ENCODE measurements at regions not wholly inside any gene's neighbourhood (a gene's known extent, or its start where the extent isn't known, plus 50 kb on each side); places are given as distances from the start of the nearest gene placed in this dataset.

GRCh38 chr1:10934150-10934818, 78.2 kb upstream of the TARDBP start:
- 79% methylated on average over 10 of the region's 12 CpGs for WGBS (ENCODE audit: insufficient coverage)
- H3K36me3 ChIP-seq (ENCODE audit: control insufficient read depth in 2 of 2, extremely low read depth in 1 of 2, insufficient read depth in 1 of 2, low read length in 1 of 2), result no peaks in the 10 kb centered on the region
- H3K9me3 ChIP-seq, result no peaks in the 10 kb centered on the region
- Mint-ChIP-seq H3K27me3 (no peaks in the 10 kb centered on the region), H3K36me3 (no peaks in the 10 kb centered on the region), H3K4me3 (no peak overlapping the region), H3K4me1 (peaks cover 17 to 29% (median 27%) of the 10 kb centered on the region in 3 donors), H3K9me3 (no peaks in the 10 kb centered on the region), H3K27ac (no peak overlapping the region)
- H3K4me3 ChIP-seq (ENCODE audit: control insufficient read depth in 1 of 2, extremely low read depth in 1 of 2, low read length in 1 of 2), result no peak overlapping the region
- no peak overlapping the region for H3K27ac ChIP-seq (ENCODE audit: low read length)
- ATAC-seq (replicated peaks in 1 of 4) (no peak), DNase-seq (no peak)
- ChIA-PET CTCF (no interaction called here), POLR2A (no interaction called here)
- H3K4me1 ChIP-seq (ENCODE audit: control insufficient read depth in 1 of 2, extremely low read depth in 1 of 2, insufficient read depth in 2 of 2, low read length in 2 of 2), result peaks cover under 1 to 37% of the 10 kb centered on the region in 2 experiments
- H3K27me3 ChIP-seq (replicated peaks in 1 of 2; ENCODE audit: control insufficient read depth in 2 of 2, extremely low read depth in 1 of 2, insufficient read depth in 2 of 2, low read length in 1 of 2), result peaks cover 0 to 23% of the 10 kb centered on the region in 2 experiments

- Mint-ChIP-seq H3K27me3 (peaks cover 0 to 3% of the 10 kb centered on the region in 2 donors), H3K36me3 (no peaks in the 10 kb centered on the region), H3K9me3 (no peaks in the 10 kb centered on the region), H3K4me1 (peaks cover 26 to 38% (median 36%) of the 10 kb centered on the region in 3 donors), H3K4me3 (no peak overlapping the region), H3K27ac (no peak overlapping the region)
- ChIA-PET CTCF (no interaction called here), POLR2A (no interaction called here)
- no peaks in the 10 kb centered on the region for H3K9me3 ChIP-seq
- no peaks in the 10 kb centered on the region for H3K36me3 ChIP-seq (ENCODE audit: control insufficient read depth in 2 of 2, extremely low read depth in 1 of 2, insufficient read depth in 1 of 2, low read length in 1 of 2)
- peaks cover 0 to 24% of the 10 kb centered on the region in 2 experiments for H3K27me3 ChIP-seq (replicated peaks in 1 of 2; ENCODE audit: control insufficient read depth in 2 of 2, extremely low read depth in 1 of 2, insufficient read depth in 2 of 2, low read length in 1 of 2)
- DNase-seq (no peak), ATAC-seq (replicated peaks in 1 of 4) (no peak)
- 87% methylated on average over 6 of the region's 8 CpGs for WGBS (ENCODE audit: insufficient coverage)
- H3K27ac ChIP-seq (ENCODE audit: low read length), result no peak overlapping the region
- H3K4me3 ChIP-seq (ENCODE audit: control insufficient read depth in 1 of 2, extremely low read depth in 1 of 2, low read length in 1 of 2), result no peak overlapping the region
- H3K4me1 ChIP-seq (ENCODE audit: control insufficient read depth in 1 of 2, extremely low read depth in 1 of 2, insufficient read depth in 2 of 2, low read length in 2 of 2), result peaks cover 3 to 47% of the 10 kb centered on the region in 2 experiments
These were observed 77.2 kb upstream of the TARDBP start for GRCh38 chr1:10935246-10935645.

- Histone ChIP-seq H3K4me1 (ENCODE audit: control insufficient read depth in 1 of 2, extremely low read depth in 1 of 2, insufficient read depth in 2 of 2, low read length in 2 of 2) (peaks cover 3 to 52% of the 10 kb centered on the region in 2 experiments), H3K27ac (ENCODE audit: low read length) (no peak overlapping the region), H3K36me3 (ENCODE audit: control insufficient read depth in 2 of 2, extremely low read depth in 1 of 2, insufficient read depth in 1 of 2, low read length in 1 of 2) (no peaks in the 10 kb centered on the region), H3K4me3 (ENCODE audit: control insufficient read depth in 1 of 2, extremely low read depth in 1 of 2, low read length in 1 of 2) (no peak overlapping the region), H3K27me3 (replicated peaks in 1 of 2; ENCODE audit: control insufficient read depth in 2 of 2, extremely low read depth in 1 of 2, insufficient read depth in 2 of 2, low read length in 1 of 2) (peaks cover 0 to 27% of the 10 kb centered on the region in 2 experiments), H3K9me3 (no peaks in the 10 kb centered on the region)
- Mint-ChIP-seq H3K4me3 (no peak overlapping the region), H3K4me1 (peaks cover 31 to 43% (median 41%) of the 10 kb centered on the region in 3 donors), H3K36me3 (no peaks in the 10 kb centered on the region), H3K9me3 (no peaks in the 10 kb centered on the region), H3K27me3 (peaks cover 0 to 3% of the 10 kb centered on the region in 2 donors), H3K27ac (no peak overlapping the region)
- ChIA-PET POLR2A (no interaction called here), CTCF (interaction anchor here in 1 of 2 donors (1.4 kb wide), 1 partner anchor 441 kb away, joined by 8 read pairs; no protein-coding TSS in a partner anchor)
- DNase-seq, result no peak
- no peak for ATAC-seq (replicated peaks in 1 of 4)
- WGBS (ENCODE audit: insufficient coverage), result 95% methylated on average over 2 of the region's 7 CpGs
These were observed 76.7 kb upstream of the TARDBP start for GRCh38 chr1:10935724-10936123.

DNA sequence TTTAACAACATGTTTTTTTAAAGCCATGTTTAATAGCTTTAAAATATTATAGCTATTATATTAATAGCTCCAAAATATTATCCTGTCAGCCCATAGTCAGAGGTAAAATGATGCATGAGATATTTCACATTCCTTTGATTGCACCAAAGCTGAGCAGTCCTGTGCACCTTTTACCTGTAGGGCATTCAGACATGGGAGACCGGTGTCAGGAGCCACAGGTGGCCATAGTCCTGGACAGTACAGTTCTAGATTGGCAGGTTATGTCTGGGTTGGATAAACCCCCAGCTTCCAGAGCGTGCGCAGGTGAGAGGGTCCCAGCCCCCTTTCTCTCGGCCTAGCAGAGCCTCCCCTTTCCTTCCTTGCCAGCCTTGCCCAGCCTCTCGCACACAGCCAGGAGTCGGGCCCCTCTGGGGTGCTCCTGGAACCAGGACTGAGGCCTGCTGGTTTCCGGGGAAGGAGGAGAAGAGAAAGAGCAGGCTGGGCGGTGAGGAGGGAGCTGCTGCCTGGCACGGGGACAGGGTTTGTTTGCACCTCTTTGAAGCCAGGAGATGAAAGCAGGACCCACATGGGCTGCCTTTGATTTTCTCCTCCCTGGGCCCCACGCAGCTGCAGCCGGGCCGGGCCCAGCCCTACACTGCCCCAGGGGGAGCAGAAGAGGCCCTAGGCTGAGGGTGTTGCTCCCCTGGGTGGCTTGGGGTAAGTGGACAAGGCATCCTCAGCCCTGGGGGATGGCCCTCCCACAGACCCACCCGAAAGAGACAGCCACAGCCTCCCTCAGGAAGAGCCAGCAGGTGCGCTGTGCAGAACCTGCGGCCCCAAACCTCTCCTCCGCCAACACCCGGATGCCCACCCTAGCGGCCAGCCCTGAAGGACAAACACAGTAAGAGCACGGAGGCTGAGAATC, 75.2 kb upstream of the TARDBP start:
- Mint-ChIP-seq H3K4me1 (peaks cover 29 to 49% (median 37%) of the 10 kb centered on the region in 3 donors), H3K9me3 (no peaks in the 10 kb centered on the region), H3K27me3 (peaks cover 3 to 7% of the 10 kb centered on the region in 2 donors), H3K27ac (no peak overlapping the region), H3K4me3 (no peak overlapping the region), H3K36me3 (no peaks in the 10 kb centered on the region)
- DNase-seq (peak in 3 of 35 experiments; percentile 16 to 33 (median 31)), ATAC-seq (replicated peaks in 1 of 4) (peak in 2 of 4 experiments; percentile 37 to 72)
- ChIA-PET CTCF (interaction anchor here (0.6 to 1.4 kb wide), 9 partner anchors 9 to 442 kb away, joined by 3 to 8 read pairs (median 4); no protein-coding TSS in a partner anchor), POLR2A (interaction anchor here in 1 of 2 donors (0.6 kb wide), 1 partner anchor 69 kb away, joined by 6 read pairs; no protein-coding TSS in a partner anchor)
- Histone ChIP-seq H3K9me3 (no peaks in the 10 kb centered on the region), H3K27ac (ENCODE audit: low read length) (no peak overlapping the region), H3K27me3 (replicated peaks in 1 of 2; ENCODE audit: control insufficient read depth in 2 of 2, extremely low read depth in 1 of 2, insufficient read depth in 2 of 2, low read length in 1 of 2) (peaks cover 0 to 37% of the 10 kb centered on the region in 2 experiments), H3K4me3 (ENCODE audit: control insufficient read depth in 1 of 2, extremely low read depth in 1 of 2, low read length in 1 of 2) (no peak overlapping the region), H3K4me1 (ENCODE audit: control insufficient read depth in 1 of 2, extremely low read depth in 1 of 2, insufficient read depth in 2 of 2, low read length in 2 of 2) (peaks cover 3 to 54% of the 10 kb centered on the region in 2 experiments), H3K36me3 (ENCODE audit: control insufficient read depth in 2 of 2, extremely low read depth in 1 of 2, insufficient read depth in 1 of 2, low read length in 1 of 2) (no peaks in the 10 kb centered on the region)
- WGBS (ENCODE audit: insufficient coverage), result 62% methylated on average over 17 of the region's 19 CpGs

- Mint-ChIP-seq H3K4me3 (peak overlapping the region in 1 of 3 donors; percentile 70), H3K4me1 (peaks cover 31 to 47% (median 33%) of the 10 kb centered on the region in 3 donors), H3K36me3 (no peaks in the 10 kb centered on the region), H3K9me3 (no peaks in the 10 kb centered on the region), H3K27ac (peak overlapping the region in 1 of 2 donors; percentile 15), H3K27me3 (peaks cover 11 to 22% of the 10 kb centered on the region in 2 donors)
- H3K4me3 ChIP-seq (ENCODE audit: control insufficient read depth in 1 of 2, extremely low read depth in 1 of 2, low read length in 1 of 2), result no peak overlapping the region
- DNase-seq (no peak), ATAC-seq (replicated peaks in 1 of 4) (no peak)
- ChIA-PET POLR2A (no interaction called here), CTCF (no interaction called here)
- H3K36me3 ChIP-seq (ENCODE audit: control insufficient read depth in 2 of 2, extremely low read depth in 1 of 2, insufficient read depth in 1 of 2, low read length in 1 of 2), result no peaks in the 10 kb centered on the region
- peaks cover 3 to 50% of the 10 kb centered on the region in 2 experiments for H3K4me1 ChIP-seq (ENCODE audit: control insufficient read depth in 1 of 2, extremely low read depth in 1 of 2, insufficient read depth in 2 of 2, low read length in 2 of 2)
- no peaks in the 10 kb centered on the region for H3K9me3 ChIP-seq
- peaks cover 0 to 52% of the 10 kb centered on the region in 2 experiments for H3K27me3 ChIP-seq (replicated peaks in 1 of 2; ENCODE audit: control insufficient read depth in 2 of 2, extremely low read depth in 1 of 2, insufficient read depth in 2 of 2, low read length in 1 of 2)
- no peak overlapping the region for H3K27ac ChIP-seq (ENCODE audit: low read length)
- 87% methylated on average over 15 of the region's 17 CpGs for WGBS (ENCODE audit: insufficient coverage)
These were observed 73.6 kb upstream of the TARDBP start for GRCh38 chr1:10938741-10939417.
